Liver (tissue), 2 donors: ENCODE measurements at regions not wholly inside any gene's neighbourhood (a gene's known extent, or its start where the extent isn't known, plus 50 kb on each side); places are given as distances from the start of the nearest gene placed in this dataset.

ENCODE experiments used
- CTCF ChIP-seq: fragments of 150-350 bp; IDR thresholded peaks from 2 replicates; pipeline ENCODE4 v1.5.1; 2017; ENCODE audit warnings: improper control_type of control experiment, low read depth, low read length; ENCODE audit not compliant: missing input control
- ZBTB33 ChIP-seq: IDR thresholded peaks from 2 replicates; pipeline ENCODE4 v1.6.1; 2016; ENCODE audit warnings: antibody characterized with exemption
- donor health status: healthy.

- TF ChIP-seq ZBTB33 (no peak), CTCF (no peak)
Observed at GRCh38 chr5:130270786-130271185, 366.5 kb downstream of the CHSY3 start.
